ENCODE measurements at regions not wholly inside any gene's neighbourhood (a gene's known extent, or its start where the extent isn't known, plus 50 kb on each side); places are given as distances from the start of the nearest gene placed in this dataset.
"Not testable (repeated sequence)": the region's sequence is repeated elsewhere in the genome, so short reads cannot be mapped to it uniquely, and the experiment has no call there.

GRCh38 chr10:28478646-28479045, 54.3 kb upstream of the WAC start:
- TF ChIP-seq TAF1 (IDR thresholded peaks at IDR 0.05; ENCODE audit: borderline replicate concordance, low read depth, low read length) (no peak), POLR2AphosphoS5 (IDR thresholded peaks at IDR 0.05; ENCODE audit: low read depth, low read length) (no peak), POLR2A (IDR thresholded peaks at IDR 0.05; ENCODE audit: low read depth, low read length) (no peak)
- FAIRE-seq (no peak), DNase-seq (ENCODE audit: insufficient read length) (no peak)

GRCh38 chr10:28479425-28479865, 53.5 kb upstream of the WAC start:
- no peak for TF ChIP-seq TAF1 (IDR thresholded peaks at IDR 0.05; ENCODE audit: borderline replicate concordance, low read depth, low read length)
- no peak for TF ChIP-seq POLR2A (IDR thresholded peaks at IDR 0.05; ENCODE audit: low read depth, low read length)
- TF ChIP-seq POLR2AphosphoS5 (IDR thresholded peaks at IDR 0.05; ENCODE audit: low read depth, low read length): no peak
- DNase-seq (ENCODE audit: insufficient read length): no peak
- FAIRE-seq: no peak

GRCh38 chr10:28479927-28480627, 52.8 kb upstream of the WAC start:
- FAIRE-seq (no peak), DNase-seq (ENCODE audit: insufficient read length) (no peak)
- no peak for TF ChIP-seq POLR2A (IDR thresholded peaks at IDR 0.05; ENCODE audit: low read depth, low read length)
- no peak for TF ChIP-seq POLR2AphosphoS5 (IDR thresholded peaks at IDR 0.05; ENCODE audit: low read depth, low read length)
- TF ChIP-seq TAF1 (IDR thresholded peaks at IDR 0.05; ENCODE audit: borderline replicate concordance, low read depth, low read length): no peak

- TF ChIP-seq POLR2A (IDR thresholded peaks at IDR 0.05; ENCODE audit: low read depth, low read length) (no peak), POLR2AphosphoS5 (IDR thresholded peaks at IDR 0.05; ENCODE audit: low read depth, low read length) (no peak), TAF1 (IDR thresholded peaks at IDR 0.05; ENCODE audit: borderline replicate concordance, low read depth, low read length) (no peak)
- no peak for FAIRE-seq
- DNase-seq (ENCODE audit: insufficient read length): no peak
Measured at GRCh38 chr10:28480628-28480965, 52.3 kb upstream of the WAC start.

GRCh38 chr10:28481346-28481745, 51.6 kb upstream of the WAC start:
- DNase-seq (ENCODE audit: insufficient read length); FAIRE-seq: not testable (repeated sequence)

GRCh38 chr10:28481968-28482367, 51.0 kb upstream of the WAC start:
- no peak for TF ChIP-seq POLR2A (IDR thresholded peaks at IDR 0.05; ENCODE audit: low read depth, low read length)
- TF ChIP-seq POLR2AphosphoS5 (IDR thresholded peaks at IDR 0.05; ENCODE audit: low read depth, low read length): no peak
- no peak for TF ChIP-seq TAF1 (IDR thresholded peaks at IDR 0.05; ENCODE audit: borderline replicate concordance, low read depth, low read length)
- DNase-seq (ENCODE audit: insufficient read length) (no peak), FAIRE-seq (no peak)

All from GM12892 (cell line).